DND-41 (cell line): ENCODE measurements at regions not wholly inside any gene's neighbourhood (a gene's known extent, or its start where the extent isn't known, plus 50 kb on each side); places are given as distances from the start of the nearest gene placed in this dataset.

Experiments
- CTCF ChIP-seq: IDR thresholded peaks from 2 replicates; pipeline ENCODE4 v1.5.1; 2012; ENCODE audit warnings: borderline replicate concordance, low read length, moderate library complexity, mild to moderate bottlenecking; ENCODE audit not compliant: poor library complexity, severe bottlenecking; ENCODE audit errors: extremely low read depth
- EZH2 ChIP-seq: IDR thresholded peaks from 3 replicates; pipeline ENCODE4 v1.6.1; 2012; ENCODE audit warnings: borderline replicate concordance, low read depth, mild to moderate bottlenecking, moderate library complexity, low read length, inconsistent platforms; ENCODE audit not compliant: severe bottlenecking

DNA sequence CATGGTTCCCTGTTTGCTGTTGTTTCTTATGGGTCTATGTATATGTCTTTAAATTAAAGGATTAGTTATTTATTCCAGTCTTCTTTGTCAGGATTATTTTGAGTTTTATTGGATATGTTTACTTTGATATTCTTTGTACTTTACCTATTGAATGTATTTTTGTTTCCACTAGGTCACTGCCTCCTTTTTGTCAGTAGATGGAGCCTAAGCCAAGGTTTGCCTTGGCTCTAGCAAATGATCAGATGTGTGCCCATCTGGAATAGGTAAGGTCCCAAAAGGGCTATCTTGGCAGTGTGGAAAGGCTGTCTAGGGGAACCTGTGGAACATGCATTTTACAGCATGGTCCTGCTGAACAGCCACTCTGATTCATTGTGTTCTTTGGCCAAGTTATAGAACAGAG is 337.3 kb upstream of the GHITM start:
- TF ChIP-seq CTCF (no peak), EZH2 (no peak)
